ENCODE measurements at regions not wholly inside any gene's neighbourhood (a gene's known extent, or its start where the extent isn't known, plus 50 kb on each side); places are given as distances from the start of the nearest gene placed in this dataset.

GRCh38 chr10:4687397-4687796, 138.6 kb upstream of the AKR1E2 start:
- no peak for DNase-seq

- no peak for DNase-seq
Observed at GRCh38 chr10:4686644-4686996, 139.4 kb upstream of the AKR1E2 start.

GRCh38 chr10:4685904-4686643, 139.9 kb upstream of the AKR1E2 start:
- DNase-seq: no peak

- no peak for DNase-seq
Observed at GRCh38 chr10:4685491-4685890, 140.5 kb upstream of the AKR1E2 start.

- DNase-seq: no peak
Observed at GRCh38 chr10:4684434-4684833, 141.6 kb upstream of the AKR1E2 start.

- no peak for DNase-seq
Observed at GRCh38 chr10:4683838-4684237, 142.2 kb upstream of the AKR1E2 start.

GRCh38 chr10:4683137-4683536, 142.9 kb upstream of the AKR1E2 start:
- no peak for DNase-seq

- no peak for DNase-seq
Observed at GRCh38 chr10:4678951-4679671, 146.9 kb upstream of the AKR1E2 start.

GRCh38 chr10:4678023-4678950, 147.7 kb upstream of the AKR1E2 start:
- no peak for DNase-seq

GRCh38 chr10:4677296-4678021, 148.5 kb upstream of the AKR1E2 start:
- no peak for DNase-seq

GRCh38 chr10:4676566-4676965, 149.4 kb upstream of the AKR1E2 start:
- DNase-seq: no peak

- no peak for DNase-seq
Observed at GRCh38 chr10:4675808-4676207, 150.2 kb upstream of the AKR1E2 start.

GRCh38 chr10:4673279-4674040, 152.5 kb upstream of the AKR1E2 start:
- DNase-seq: no peak

GRCh38 chr10:4672201-4672600, 153.8 kb upstream of the AKR1E2 start:
- DNase-seq: no peak

- DNase-seq: no peak
Observed at GRCh38 chr10:4671451-4672145, 154.4 kb upstream of the AKR1E2 start.

- no peak for DNase-seq
Observed at GRCh38 chr10:4670737-4671136, 155.3 kb upstream of the AKR1E2 start.

- DNase-seq: no peak
Observed at GRCh38 chr10:4669585-4669984, 156.4 kb upstream of the AKR1E2 start.

GRCh38 chr10:4663162-4663992, 162.6 kb upstream of the AKR1E2 start:
- peak; percentile 90 to 96 for DNase-seq

GRCh38 chr10:4662576-4663161, 163.3 kb upstream of the AKR1E2 start:
- DNase-seq: peak in 1 of 2 experiments; percentile 65

All from NCI-H446 (cell line).